CD14-positive monocyte (primary cell): ENCODE measurements at regions not wholly inside any gene's neighbourhood (a gene's known extent, or its start where the extent isn't known, plus 50 kb on each side); places are given as distances from the start of the nearest gene placed in this dataset.

Experiments
- DNase-seq, 3 donors: peaks; one replicate each; pipeline ENCODE4 v3.0.0-alpha.2; 2011 to 2022
- H2AFZ ChIP-seq: 2 replicates; pipeline ENCODE4 v1.6.0; 2012; ENCODE audit warnings: mild to moderate bottlenecking, low read depth, low read length, inconsistent platforms; ENCODE audit not compliant: insufficient read depth, poor library complexity, severe bottlenecking
- H3K27ac ChIP-seq, 2 donors: 1 replicate in 1 of 2; 2 replicates in 1 of 2; pipeline ENCODE4 v1.5.1; 2012 to 2013; ENCODE audit warnings: low read length in 2 of 2, control low read depth in 1 of 2, inconsistent platforms in 1 of 2, low read depth in 1 of 2, mild to moderate bottlenecking in 1 of 2
- H3K27me3 ChIP-seq, 2 donors: one replicate each; pipeline versions ENCODE4 v1.6.0 to v1.6.1; 2011 to 2013; ENCODE audit warnings: low read length in 2 of 2; ENCODE audit not compliant: control insufficient read depth in 2 of 2, insufficient read depth in 2 of 2
- H3K36me3 ChIP-seq, 2 donors: replicated peaks in 1 of 2; 1 replicate in 1 of 2; 2 replicates in 1 of 2; pipeline versions ENCODE4 v1.5.1 to v1.6.1; 2012 to 2013; ENCODE audit warnings: low read length in 2 of 2, control low read depth in 1 of 2, inconsistent platforms in 1 of 2, mild to moderate bottlenecking in 1 of 2; ENCODE audit not compliant: insufficient read depth in 2 of 2, control insufficient read depth in 1 of 2
- H3K4me1 ChIP-seq, 2 donors: 1 replicate in 1 of 2; 2 replicates in 1 of 2; pipeline versions ENCODE4 v1.5.1 to v1.6.1; 2012 to 2013; ENCODE audit warnings: low read length in 2 of 2, control low read depth in 1 of 2, inconsistent platforms in 1 of 2, mild to moderate bottlenecking in 1 of 2, moderate library complexity in 1 of 2; ENCODE audit not compliant: insufficient read depth in 2 of 2, control insufficient read depth in 1 of 2
- H3K4me2 ChIP-seq: replicated peaks from 2 replicates; pipeline ENCODE3; 2012; ENCODE audit warnings: low read length, moderate library complexity, mild to moderate bottlenecking; ENCODE audit not compliant: poor library complexity, severe bottlenecking; ENCODE audit errors: extremely low read depth
- H3K4me3 ChIP-seq, 3 experiments: fragments of 200-600 bp in 1 of 3; sonication (generic) in 1 of 3; replicated peaks in 1 of 3; 1 replicate in 2 of 3; 2 replicates in 1 of 3; pipeline ENCODE4 v1.5.1; 2011 to 2013; ENCODE audit warnings: low read length in 3 of 3, mild to moderate bottlenecking in 3 of 3, control low read depth in 2 of 3, low read depth in 2 of 3, inconsistent platforms in 1 of 3, moderate library complexity in 1 of 3
- H3K79me2 ChIP-seq: 2 replicates; pipeline ENCODE4 v1.6.0; 2012; ENCODE audit warnings: mild to moderate bottlenecking, control low read depth, inconsistent platforms, low read length, moderate library complexity; ENCODE audit not compliant: insufficient read depth
- H3K9ac ChIP-seq: 2 replicates; pipeline ENCODE4 v1.6.0; 2017; ENCODE audit warnings: low read length, mild to moderate bottlenecking; ENCODE audit not compliant: insufficient read depth, poor library complexity, severe bottlenecking
- H3K9me3 ChIP-seq, 2 donors: replicated peaks in 1 of 2; 1 replicate in 1 of 2; 2 replicates in 1 of 2; pipeline versions ENCODE4 v1.5.1 to v1.6.1; 2012 to 2013; ENCODE audit warnings: low read length in 2 of 2, control low read depth in 1 of 2; ENCODE audit not compliant: control insufficient read depth in 1 of 2, insufficient read depth in 1 of 2
- H4K20me1 ChIP-seq: 2 replicates; pipeline ENCODE4 v1.6.0; 2012; ENCODE audit warnings: mild to moderate bottlenecking, low read length, control low read depth, moderate library complexity; ENCODE audit not compliant: insufficient read depth
- H3K27ac Mint-ChIP-seq, 7 donors: one replicate each; pipeline ENCODE4 v1.8.0; 2020; ENCODE audit warnings: mild to moderate bottlenecking in 7 of 7, mixed read lengths in 7 of 7, moderate library complexity in 6 of 7, inconsistent platforms in 2 of 7
- H3K27me3 Mint-ChIP-seq, 3 donors: one replicate each; pipeline ENCODE4 v1.8.0; 2021 to 2022; ENCODE audit warnings: low read depth in 3 of 3, mild to moderate bottlenecking in 3 of 3, mixed read lengths in 3 of 3, moderate library complexity in 3 of 3, inconsistent platforms in 1 of 3
- H3K36me3 Mint-ChIP-seq, 2 donors: one replicate each; pipeline ENCODE4 v1.8.0; 2020; ENCODE audit warnings: mixed read lengths in 2 of 2, inconsistent platforms in 1 of 2, mild to moderate bottlenecking in 1 of 2
- H3K4me1 Mint-ChIP-seq: one replicate; pipeline ENCODE4 v1.8.0; 2020; ENCODE audit warnings: mild to moderate bottlenecking, mixed read lengths
- H3K4me3 Mint-ChIP-seq, 2 donors: one replicate each; pipeline ENCODE4 v1.8.0; 2020; ENCODE audit warnings: mild to moderate bottlenecking in 2 of 2, mixed read lengths in 2 of 2, moderate library complexity in 1 of 2
- H3K9me3 Mint-ChIP-seq, 7 donors: one replicate each; pipeline ENCODE4 v1.8.0; 2020 to 2022; ENCODE audit warnings: mixed read lengths in 7 of 7, mild to moderate bottlenecking in 6 of 7, moderate library complexity in 6 of 7, inconsistent platforms in 2 of 7
- CTCF ChIP-seq: fragments of 200-600 bp; IDR thresholded peaks from one replicate; pipeline ENCODE4 v1.8.0; 2022; ENCODE audit warnings: antibody characterized with exemption, mild to moderate bottlenecking
- WGBS: methylation state at CpG from one replicate; pipeline ENCODE4 v1.1.5; 2013; ENCODE audit warnings: missing lambda C conversion rate; ENCODE audit not compliant: insufficient coverage; 5-methylcytosine and 5-hydroxymethylcytosine counted together
- intact Hi-C, 2 donors: fragments of 100-400 bp; cut with micrococcal nuclease; formaldehyde crosslinking; loops; one replicate each; pipeline versions ENCODE4 v1.15.0 to v1.15.1; 2023

GRCh38 chr10:20492447-20492846, 404.7 kb downstream of the NEBL start:
- no CpG with 5 or more reads among the region's 2 CpGs for WGBS
- Histone ChIP-seq H4K20me1 (no peaks in the 10 kb centered on the region), H3K27ac (no peak overlapping the region), H3K27me3 (no peaks in the 10 kb centered on the region), H3K4me3 (no peak overlapping the region), H3K4me1 (no peaks in the 10 kb centered on the region), H2AFZ (no peak overlapping the region), H3K9ac (no peak overlapping the region), H3K79me2 (no peaks in the 10 kb centered on the region), H3K4me2 (no peak overlapping the region), H3K9me3 (no peaks in the 10 kb centered on the region), H3K36me3 (no peaks in the 10 kb centered on the region)
- Mint-ChIP-seq H3K4me1 (no peaks in the 10 kb centered on the region), H3K9me3 (peaks cover 0 to 19% (median 4%) of the 10 kb centered on the region in 7 donors), H3K27ac (no peak overlapping the region), H3K36me3 (no peaks in the 10 kb centered on the region), H3K4me3 (no peak overlapping the region), H3K27me3 (no peaks in the 10 kb centered on the region)
- intact Hi-C loops = no loop called here
- no peak for DNase-seq
- TF ChIP-seq CTCF = no peak

GRCh38 chr10:20489961-20490360, 407.1 kb downstream of the NEBL start:
- H3K9me3 ChIP-seq = no peaks in the 10 kb centered on the region
- Mint-ChIP-seq H3K4me3 (no peak overlapping the region), H3K9me3 (peaks cover 2 to 17% (median 4%) of the 10 kb centered on the region in 7 donors), H3K4me1 (no peaks in the 10 kb centered on the region), H3K36me3 (no peaks in the 10 kb centered on the region), H3K27me3 (peaks cover 0 to 2% (median 0%) of the 10 kb centered on the region in 3 donors), H3K27ac (no peak overlapping the region)
- TF ChIP-seq CTCF = no peak
- intact Hi-C loops = no loop called here
- H4K20me1 ChIP-seq = no peaks in the 10 kb centered on the region
- WGBS = 100% methylated on average over 2 of the region's 4 CpGs
- H3K9ac ChIP-seq = no peak overlapping the region
- no peaks in the 10 kb centered on the region for H3K79me2 ChIP-seq
- no peaks in the 10 kb centered on the region for H3K27me3 ChIP-seq
- H2AFZ ChIP-seq = no peak overlapping the region
- no peak overlapping the region for H3K27ac ChIP-seq
- no peaks in the 10 kb centered on the region for H3K4me1 ChIP-seq
- H3K36me3 ChIP-seq = no peaks in the 10 kb centered on the region
- H3K4me3 ChIP-seq = no peak overlapping the region
- no peak for DNase-seq
- H3K4me2 ChIP-seq = no peak overlapping the region
